ENCODE measurements at regions not wholly inside any gene's neighbourhood (a gene's known extent, or its start where the extent isn't known, plus 50 kb on each side); places are given as distances from the start of the nearest gene placed in this dataset.
"Not testable (repeated sequence)": the region's sequence is repeated elsewhere in the genome, so short reads cannot be mapped to it uniquely, and the experiment has no call there.

DNA sequence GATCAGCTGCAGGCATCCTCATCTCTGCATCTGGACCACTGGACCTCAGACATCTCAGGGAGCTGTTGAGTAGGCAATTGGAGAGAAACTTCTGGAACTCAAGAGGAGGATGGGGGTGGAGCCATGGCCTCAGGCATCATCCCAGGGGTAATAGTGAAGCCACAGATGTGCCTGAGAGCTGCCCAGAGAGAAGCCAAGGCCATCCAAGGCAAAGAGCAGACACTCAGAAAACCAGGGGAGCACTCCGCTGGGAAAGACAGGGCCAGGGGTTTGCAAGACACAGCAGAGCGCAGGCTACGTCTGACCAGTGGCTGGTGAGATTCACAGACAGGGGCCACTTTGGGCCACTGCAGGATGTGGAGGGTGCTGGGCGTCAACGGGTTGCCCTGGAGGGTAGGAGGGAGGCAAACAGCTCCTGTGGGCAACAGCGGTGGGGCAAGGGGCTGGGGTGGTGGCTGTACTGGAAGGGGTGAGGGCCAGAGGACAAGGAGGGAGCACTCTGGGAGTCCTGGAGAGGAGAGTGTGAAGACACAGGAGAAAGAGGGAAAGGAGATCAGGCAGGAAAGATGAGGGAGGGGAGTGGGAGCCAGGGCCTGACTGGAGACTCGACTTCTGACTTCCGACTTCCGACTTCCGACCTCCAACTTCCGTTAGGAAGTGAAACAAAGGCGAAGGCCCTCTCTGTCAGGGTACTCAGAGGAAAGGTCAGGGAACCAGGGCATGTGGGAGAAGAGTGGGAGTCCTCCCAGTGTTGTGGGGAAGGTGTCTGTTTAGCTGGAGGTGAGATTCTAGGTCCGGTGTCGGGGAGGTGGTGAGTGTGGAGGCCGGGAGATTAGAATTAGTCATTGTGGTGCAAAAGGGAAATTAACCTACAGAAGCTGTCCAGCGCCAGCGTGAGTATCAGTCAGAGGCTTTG is 69.7 kb upstream of the ANTXRL start:
- TF ChIP-seq, protein P1, sequence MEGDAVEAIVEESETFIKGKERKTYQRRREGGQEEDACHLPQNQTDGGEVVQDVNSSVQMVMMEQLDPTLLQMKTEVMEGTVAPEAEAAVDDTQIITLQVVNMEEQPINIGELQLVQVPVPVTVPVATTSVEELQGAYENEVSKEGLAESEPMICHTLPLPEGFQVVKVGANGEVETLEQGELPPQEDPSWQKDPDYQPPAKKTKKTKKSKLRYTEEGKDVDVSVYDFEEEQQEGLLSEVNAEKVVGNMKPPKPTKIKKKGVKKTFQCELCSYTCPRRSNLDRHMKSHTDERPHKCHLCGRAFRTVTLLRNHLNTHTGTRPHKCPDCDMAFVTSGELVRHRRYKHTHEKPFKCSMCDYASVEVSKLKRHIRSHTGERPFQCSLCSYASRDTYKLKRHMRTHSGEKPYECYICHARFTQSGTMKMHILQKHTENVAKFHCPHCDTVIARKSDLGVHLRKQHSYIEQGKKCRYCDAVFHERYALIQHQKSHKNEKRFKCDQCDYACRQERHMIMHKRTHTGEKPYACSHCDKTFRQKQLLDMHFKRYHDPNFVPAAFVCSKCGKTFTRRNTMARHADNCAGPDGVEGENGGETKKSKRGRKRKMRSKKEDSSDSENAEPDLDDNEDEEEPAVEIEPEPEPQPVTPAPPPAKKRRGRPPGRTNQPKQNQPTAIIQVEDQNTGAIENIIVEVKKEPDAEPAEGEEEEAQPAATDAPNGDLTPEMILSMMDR (IDR thresholded peaks at IDR 0.05), result no peak
- Histone ChIP-seq H3K36me3 (no peaks in the 10 kb centered on the region), H3K4me3 (no peak overlapping the region), H3K9me3 (no peaks in the 10 kb centered on the region), H3K4me1 (no peaks in the 10 kb centered on the region), H3K27ac (no peak overlapping the region), H3K27me3 (peaks cover 0 to 14% of the 10 kb centered on the region in 2 donors)
- intact Hi-C loops (cut with DNase I; ENCODE audit: low total_unique reads), result no loop called here
- no peak for DNase-seq

DNA sequence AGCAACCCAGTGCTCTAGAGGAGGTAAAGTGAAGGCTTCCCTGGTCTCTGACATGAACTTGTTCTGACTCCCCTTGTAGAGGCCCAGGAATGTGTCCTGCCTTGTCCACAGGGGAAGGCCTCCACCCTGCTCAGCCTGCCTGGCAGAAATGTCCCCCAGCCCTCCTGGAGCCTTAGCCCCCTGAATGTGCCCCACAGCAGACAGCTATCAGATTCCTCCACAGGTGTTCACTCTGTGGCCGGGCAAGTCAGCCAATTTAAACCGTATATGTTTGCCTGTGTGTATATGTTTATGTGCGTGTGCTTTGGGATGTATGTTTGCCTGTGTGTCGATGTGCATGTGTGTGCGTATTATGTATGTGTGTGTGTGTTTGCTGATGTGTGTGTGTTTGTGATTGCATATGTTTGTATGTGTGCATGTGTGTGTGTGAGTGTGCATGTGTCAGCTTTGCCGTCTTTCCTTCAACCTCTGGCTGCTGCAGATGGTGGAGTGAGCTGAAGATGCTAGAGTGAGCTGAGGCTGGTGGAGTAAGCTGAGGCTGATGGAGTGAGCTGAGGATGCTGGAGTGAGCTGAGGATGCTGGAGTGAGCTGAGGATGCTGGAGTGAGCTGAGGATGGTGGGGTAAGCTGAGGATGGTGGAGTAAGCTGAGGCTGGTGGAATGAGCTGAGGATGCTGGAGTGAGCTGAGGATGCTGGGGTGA is 68.9 kb upstream of the ANTXRL start:
- no peak for DNase-seq
- Histone ChIP-seq H3K27me3 (peaks cover 0 to 14% of the 10 kb centered on the region in 2 donors), H3K9me3 (no peaks in the 10 kb centered on the region), H3K4me1 (no peaks in the 10 kb centered on the region), H3K27ac (no peak overlapping the region), H3K36me3 (no peaks in the 10 kb centered on the region), H3K4me3 (no peak overlapping the region)
- intact Hi-C loops (cut with DNase I; ENCODE audit: low total_unique reads), result no loop called here
- TF ChIP-seq, protein P1 (IDR thresholded peaks at IDR 0.05), result no peak

DNA sequence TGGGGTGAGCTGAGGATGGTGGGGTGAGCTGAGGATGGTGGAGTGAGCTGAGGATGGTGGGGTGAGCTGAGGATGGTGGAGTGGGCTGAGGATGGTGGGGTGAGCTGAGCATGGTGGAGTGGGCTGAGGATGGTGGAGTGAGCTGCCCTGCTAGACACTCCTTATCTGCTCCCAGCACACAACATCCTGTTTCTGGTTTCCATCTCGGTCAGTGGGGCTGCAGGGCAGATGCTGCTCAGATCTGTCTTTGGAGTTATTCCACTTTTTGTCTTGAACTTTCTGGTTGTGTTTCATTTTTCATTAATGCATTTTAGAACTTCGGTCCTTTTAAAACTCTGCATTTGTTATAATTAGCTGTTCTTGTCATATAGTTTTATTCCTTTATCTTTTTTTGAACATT is 67.9 kb upstream of the ANTXRL start:
- TF ChIP-seq, protein P1 (IDR thresholded peaks at IDR 0.05), result no peak
- Histone ChIP-seq H3K4me3 (no peak overlapping the region), H3K27ac (no peak overlapping the region), H3K4me1 (no peaks in the 10 kb centered on the region), H3K27me3 (peaks cover 0 to 14% of the 10 kb centered on the region in 2 donors), H3K36me3 (no peaks in the 10 kb centered on the region), H3K9me3 (no peaks in the 10 kb centered on the region)
- intact Hi-C loops (cut with DNase I; ENCODE audit: low total_unique reads), result no loop called here
- no peak for DNase-seq

DNA sequence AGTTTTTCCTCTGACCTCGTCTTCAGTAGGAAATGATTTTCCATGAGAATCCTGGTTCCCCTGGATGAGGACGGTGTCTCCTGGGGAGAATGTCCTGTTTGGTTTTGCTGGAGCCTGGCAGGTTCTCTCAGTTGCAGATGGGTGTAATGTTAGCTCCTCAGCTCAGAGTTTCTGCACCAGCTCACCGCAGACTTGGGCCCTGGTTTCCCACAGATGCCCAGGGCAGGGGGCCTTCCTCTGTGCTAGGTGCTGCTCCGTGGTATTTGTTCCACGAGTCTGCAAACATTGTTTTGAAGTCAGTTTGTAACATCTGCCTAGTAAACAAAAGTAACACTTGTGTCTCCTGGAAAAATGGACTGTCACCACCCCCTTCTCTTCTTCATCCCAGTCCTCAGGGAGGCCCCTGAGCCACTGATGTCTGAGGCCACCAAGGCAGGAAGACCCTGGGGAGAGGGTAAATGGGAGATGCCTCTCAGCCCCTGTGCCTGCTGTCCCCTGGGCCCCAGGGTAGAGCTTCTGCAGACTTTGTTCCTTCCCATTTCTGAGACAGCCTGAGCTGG is 67.3 kb upstream of the ANTXRL start:
- H3K9me3 ChIP-seq; H3K4me3 ChIP-seq; H3K4me1 ChIP-seq; H3K36me3 ChIP-seq; DNase-seq; H3K27ac ChIP-seq; intact Hi-C loops (cut with DNase I; ENCODE audit: low total_unique reads): not testable (repeated sequence)
- H3K27me3 ChIP-seq, result peaks cover 0 to 14% of the 10 kb centered on the region in 2 donors

DNA sequence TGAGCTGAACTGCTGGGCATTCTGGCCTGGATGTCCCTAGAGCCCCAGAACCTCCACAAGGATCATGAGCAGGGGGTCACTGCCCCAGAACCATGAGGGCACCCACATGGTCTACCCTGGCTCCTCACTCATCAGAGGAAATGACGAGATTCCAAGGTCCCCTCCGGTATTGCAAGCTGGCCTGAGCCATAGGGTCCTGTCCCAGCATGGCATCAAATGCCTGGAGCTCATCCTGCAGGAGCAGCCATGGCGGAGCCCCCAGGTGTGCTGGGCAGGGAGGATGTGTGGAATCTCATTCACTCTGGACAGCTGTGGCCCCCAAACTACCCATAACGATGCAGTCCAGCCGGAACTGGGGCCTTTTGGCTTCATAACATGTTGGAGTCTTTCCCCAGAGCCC is 66.6 kb upstream of the ANTXRL start:
- Histone ChIP-seq H3K9me3 (no peaks in the 10 kb centered on the region), H3K36me3 (no peaks in the 10 kb centered on the region), H3K27me3 (peaks cover 0 to 14% of the 10 kb centered on the region in 2 donors), H3K27ac (no peak overlapping the region), H3K4me3 (no peak overlapping the region), H3K4me1 (no peaks in the 10 kb centered on the region)
- intact Hi-C loops (cut with DNase I; ENCODE audit: low total_unique reads), result loop anchor here (10.0 kb wide), 1 partner anchor 105 kb away; no protein-coding TSS in a partner anchor
- DNase-seq, result no peak
- TF ChIP-seq, protein P1 (IDR thresholded peaks at IDR 0.05), result no peak

Data from tibial artery (tissue), 4 donors.